Spleen (tissue), 7 donors: ENCODE measurements at regions not wholly inside any gene's neighbourhood (a gene's known extent, or its start where the extent isn't known, plus 50 kb on each side); places are given as distances from the start of the nearest gene placed in this dataset.

Source experiments
- POLR2A ChIP-seq, 3 donors: fragments of 450-650 bp; IDR thresholded peaks; one replicate each; pipeline ENCODE4 v1.5.1; 2017; ENCODE audit warnings: antibody characterized with exemption in 3 of 3, mild to moderate bottlenecking in 1 of 3
- POLR2AphosphoS5 ChIP-seq, 3 donors: sonication (generic); formaldehyde crosslinking; IDR thresholded peaks; one replicate each; pipeline ENCODE4 v1.5.1; 2017; ENCODE audit warnings: antibody characterized with exemption in 3 of 3
- TF ChIP-seq, protein P1 (sequence below), 11 experiments: fragments of 200-600 bp in 7 of 11; fragments of 450-650 bp in 4 of 11; sonication (generic) in 4 of 11; IDR thresholded peaks in 8 of 11; conservative IDR thresholded peaks in 3 of 11; 1 replicate in 7 of 11; 2 replicates in 4 of 11; pipeline versions ENCODE4 v1.4.0 to v1.8.0; 2016 to 2021; ENCODE audit warnings: antibody characterized with exemption in 11 of 11, inconsistent platforms in 4 of 11, mild to moderate bottlenecking in 1 of 11
- donor health status: DM: no; HTN: no; CAD: no; lungs with moderate emphysema.
- donor health status: DM: no; HTN: no; CAD: no.
- donor health status: DM: no; HTN: no; CAD: no.

DNA sequence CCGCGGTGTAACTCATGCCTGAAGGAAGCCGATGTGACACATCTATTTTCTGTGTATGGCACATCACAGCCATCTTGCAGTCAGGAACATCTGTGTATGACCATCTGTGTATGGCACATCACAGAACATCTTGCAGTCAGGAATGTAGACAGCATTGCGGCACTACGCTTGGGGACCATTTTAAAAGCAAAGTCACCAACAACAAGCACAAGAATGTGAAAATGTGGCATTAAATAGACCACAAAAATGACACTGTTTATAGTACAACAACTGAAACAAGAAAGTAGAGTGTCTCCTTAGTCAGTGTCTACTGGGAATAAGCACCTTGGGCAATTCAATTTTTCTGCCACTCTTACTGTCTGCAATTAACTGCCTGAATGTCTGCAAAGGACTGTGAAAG lies 124.4 kb downstream of the HGF start:
- TF ChIP-seq, protein P1, sequence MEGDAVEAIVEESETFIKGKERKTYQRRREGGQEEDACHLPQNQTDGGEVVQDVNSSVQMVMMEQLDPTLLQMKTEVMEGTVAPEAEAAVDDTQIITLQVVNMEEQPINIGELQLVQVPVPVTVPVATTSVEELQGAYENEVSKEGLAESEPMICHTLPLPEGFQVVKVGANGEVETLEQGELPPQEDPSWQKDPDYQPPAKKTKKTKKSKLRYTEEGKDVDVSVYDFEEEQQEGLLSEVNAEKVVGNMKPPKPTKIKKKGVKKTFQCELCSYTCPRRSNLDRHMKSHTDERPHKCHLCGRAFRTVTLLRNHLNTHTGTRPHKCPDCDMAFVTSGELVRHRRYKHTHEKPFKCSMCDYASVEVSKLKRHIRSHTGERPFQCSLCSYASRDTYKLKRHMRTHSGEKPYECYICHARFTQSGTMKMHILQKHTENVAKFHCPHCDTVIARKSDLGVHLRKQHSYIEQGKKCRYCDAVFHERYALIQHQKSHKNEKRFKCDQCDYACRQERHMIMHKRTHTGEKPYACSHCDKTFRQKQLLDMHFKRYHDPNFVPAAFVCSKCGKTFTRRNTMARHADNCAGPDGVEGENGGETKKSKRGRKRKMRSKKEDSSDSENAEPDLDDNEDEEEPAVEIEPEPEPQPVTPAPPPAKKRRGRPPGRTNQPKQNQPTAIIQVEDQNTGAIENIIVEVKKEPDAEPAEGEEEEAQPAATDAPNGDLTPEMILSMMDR (IDR thresholded peaks at IDR 0.05 in 8 of 11, conservative IDR thresholded peaks at IDR 0.05 in 3 of 11): no peak
- TF ChIP-seq POLR2A (IDR thresholded peaks at IDR 0.05) (no peak), POLR2AphosphoS5 (IDR thresholded peaks at IDR 0.05) (no peak)
